Ishikawa (cell line): ENCODE measurements at regions not wholly inside any gene's neighbourhood (a gene's known extent, or its start where the extent isn't known, plus 50 kb on each side); places are given as distances from the start of the nearest gene placed in this dataset.

Experiments used
- CEBPB ChIP-seq: IDR thresholded peaks from 2 replicates; pipeline ENCODE4 v1.6.1; 2012
- CREB1 ChIP-seq: IDR thresholded peaks from 2 replicates; pipeline ENCODE4 v1.6.1; 2012; ENCODE audit warnings: low read depth
- EGR1 ChIP-seq: IDR thresholded peaks from 2 replicates; pipeline ENCODE4 v1.6.1; 2012
- EP300 ChIP-seq: IDR thresholded peaks from 2 replicates; pipeline ENCODE4 v1.6.1; 2012; ENCODE audit warnings: borderline replicate concordance
- FOXM1 ChIP-seq: IDR thresholded peaks from 2 replicates; pipeline ENCODE4 v1.6.1; 2012; ENCODE audit warnings: low read depth, borderline replicate concordance
- NFIC ChIP-seq: IDR thresholded peaks from 2 replicates; pipeline ENCODE4 v1.6.1; 2012
- RAD21 ChIP-seq: IDR thresholded peaks from 2 replicates; pipeline ENCODE4 v1.6.1; 2012; ENCODE audit warnings: low read depth
- TAF1 ChIP-seq: IDR thresholded peaks from 2 replicates; pipeline ENCODE4 v1.6.1; 2012; ENCODE audit warnings: low read depth, mild to moderate bottlenecking
- TCF12 ChIP-seq: IDR thresholded peaks from 2 replicates; pipeline ENCODE4 v1.6.1; 2012; ENCODE audit warnings: low read depth
- TEAD4 ChIP-seq: IDR thresholded peaks from 2 replicates; pipeline ENCODE4 v1.6.1; 2012
- YY1 ChIP-seq: IDR thresholded peaks from 2 replicates; pipeline ENCODE4 v1.6.1; 2012; ENCODE audit warnings: low read depth
- ZBTB7A ChIP-seq: IDR thresholded peaks from 2 replicates; pipeline ENCODE4 v1.6.1; 2012; ENCODE audit warnings: low read depth
- TF ChIP-seq, protein P1 (sequence below): IDR thresholded peaks from 2 replicates; pipeline ENCODE4 v1.6.1; 2012
- TF ChIP-seq, protein P2 (sequence below): IDR thresholded peaks from 2 replicates; pipeline ENCODE4 v1.6.1; 2012
- TF ChIP-seq, protein P3 (sequence below): IDR thresholded peaks from 2 replicates; pipeline ENCODE4 v1.6.1; 2012; ENCODE audit warnings: low read depth, mild to moderate bottlenecking

GRCh38 chr10:124264711-124265390 is 153.9 kb downstream of the OAT start:
- TF ChIP-seq TAF1 (no peak), CEBPB (no peak), RAD21 (no peak), EGR1 (no peak), TCF12 (no peak), NFIC (no peak), YY1 (no peak), CREB1 (no peak), ZBTB7A (no peak), EP300 (no peak), TEAD4 (no peak), FOXM1 (no peak)
- TF ChIP-seq, protein P1, sequence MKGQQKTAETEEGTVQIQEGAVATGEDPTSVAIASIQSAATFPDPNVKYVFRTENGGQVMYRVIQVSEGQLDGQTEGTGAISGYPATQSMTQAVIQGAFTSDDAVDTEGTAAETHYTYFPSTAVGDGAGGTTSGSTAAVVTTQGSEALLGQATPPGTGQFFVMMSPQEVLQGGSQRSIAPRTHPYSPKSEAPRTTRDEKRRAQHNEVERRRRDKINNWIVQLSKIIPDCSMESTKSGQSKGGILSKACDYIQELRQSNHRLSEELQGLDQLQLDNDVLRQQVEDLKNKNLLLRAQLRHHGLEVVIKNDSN: no peak
- TF ChIP-seq, protein P2, sequence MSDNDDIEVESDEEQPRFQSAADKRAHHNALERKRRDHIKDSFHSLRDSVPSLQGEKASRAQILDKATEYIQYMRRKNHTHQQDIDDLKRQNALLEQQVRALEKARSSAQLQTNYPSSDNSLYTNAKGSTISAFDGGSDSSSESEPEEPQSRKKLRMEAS: no peak
- TF ChIP-seq, protein P3, sequence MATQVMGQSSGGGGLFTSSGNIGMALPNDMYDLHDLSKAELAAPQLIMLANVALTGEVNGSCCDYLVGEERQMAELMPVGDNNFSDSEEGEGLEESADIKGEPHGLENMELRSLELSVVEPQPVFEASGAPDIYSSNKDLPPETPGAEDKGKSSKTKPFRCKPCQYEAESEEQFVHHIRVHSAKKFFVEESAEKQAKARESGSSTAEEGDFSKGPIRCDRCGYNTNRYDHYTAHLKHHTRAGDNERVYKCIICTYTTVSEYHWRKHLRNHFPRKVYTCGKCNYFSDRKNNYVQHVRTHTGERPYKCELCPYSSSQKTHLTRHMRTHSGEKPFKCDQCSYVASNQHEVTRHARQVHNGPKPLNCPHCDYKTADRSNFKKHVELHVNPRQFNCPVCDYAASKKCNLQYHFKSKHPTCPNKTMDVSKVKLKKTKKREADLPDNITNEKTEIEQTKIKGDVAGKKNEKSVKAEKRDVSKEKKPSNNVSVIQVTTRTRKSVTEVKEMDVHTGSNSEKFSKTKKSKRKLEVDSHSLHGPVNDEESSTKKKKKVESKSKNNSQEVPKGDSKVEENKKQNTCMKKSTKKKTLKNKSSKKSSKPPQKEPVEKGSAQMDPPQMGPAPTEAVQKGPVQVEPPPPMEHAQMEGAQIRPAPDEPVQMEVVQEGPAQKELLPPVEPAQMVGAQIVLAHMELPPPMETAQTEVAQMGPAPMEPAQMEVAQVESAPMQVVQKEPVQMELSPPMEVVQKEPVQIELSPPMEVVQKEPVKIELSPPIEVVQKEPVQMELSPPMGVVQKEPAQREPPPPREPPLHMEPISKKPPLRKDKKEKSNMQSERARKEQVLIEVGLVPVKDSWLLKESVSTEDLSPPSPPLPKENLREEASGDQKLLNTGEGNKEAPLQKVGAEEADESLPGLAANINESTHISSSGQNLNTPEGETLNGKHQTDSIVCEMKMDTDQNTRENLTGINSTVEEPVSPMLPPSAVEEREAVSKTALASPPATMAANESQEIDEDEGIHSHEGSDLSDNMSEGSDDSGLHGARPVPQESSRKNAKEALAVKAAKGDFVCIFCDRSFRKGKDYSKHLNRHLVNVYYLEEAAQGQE: no peak

DNA sequence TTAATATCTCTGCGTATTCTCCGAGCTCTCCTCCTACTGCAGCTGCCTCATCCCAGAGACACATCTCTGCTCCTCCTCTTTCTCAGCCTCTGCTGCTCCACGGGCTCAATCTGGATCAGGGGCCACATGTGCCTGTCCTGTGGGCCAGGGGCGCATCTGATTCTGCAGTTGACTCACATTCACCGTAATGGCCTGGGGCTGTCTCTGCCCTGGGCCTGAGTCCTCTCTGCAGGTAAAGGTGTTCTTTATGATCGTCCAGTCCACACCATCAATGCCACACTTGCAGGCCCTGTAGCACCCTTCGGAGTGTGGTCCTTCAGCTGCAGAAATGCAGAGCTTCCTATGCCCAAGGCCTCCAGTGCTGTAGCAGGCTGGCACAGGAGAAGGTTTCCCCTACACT is 154.5 kb downstream of the OAT start:
- TF ChIP-seq CREB1: no peak
- TF ChIP-seq ZBTB7A: no peak
- no peak for TF ChIP-seq TEAD4
- no peak for TF ChIP-seq FOXM1
- TF ChIP-seq EGR1: no peak
- no peak for TF ChIP-seq TCF12

GRCh38 chr10:124263726-124264125 is 155.0 kb downstream of the OAT start:
- TF ChIP-seq RAD21: no peak
- no peak for TF ChIP-seq TCF12
- no peak for TF ChIP-seq CREB1
- TF ChIP-seq, protein P1: no peak
- TF ChIP-seq EP300: no peak
- no peak for TF ChIP-seq TEAD4
- no peak for TF ChIP-seq NFIC
- TF ChIP-seq, protein P2: no peak
- TF ChIP-seq TAF1: no peak
- TF ChIP-seq FOXM1: no peak

GRCh38 chr10:124262971-124263370 is 155.8 kb downstream of the OAT start:
- TF ChIP-seq RAD21 (no peak), EP300 (no peak), NFIC (no peak), TAF1 (no peak), FOXM1 (no peak), CEBPB (no peak), EGR1 (no peak)
- TF ChIP-seq, protein P3: no peak
- TF ChIP-seq, protein P2: no peak
- TF ChIP-seq, protein P1: no peak

GRCh38 chr10:124262234-124262865 is 156.4 kb downstream of the OAT start:
- no peak for TF ChIP-seq FOXM1
